Stimulated activated CD4-positive, alpha-beta T cell treated with anti-CD3 and anti-CD28 coated beads, Interleukin-12 subunit alpha, Interleukin-12 subunit beta, amount 100 ng/mL, for 48 hours (primary cell): ENCODE measurements at regions not wholly inside any gene's neighbourhood (a gene's known extent, or its start where the extent isn't known, plus 50 kb on each side); places are given as distances from the start of the nearest gene placed in this dataset.
"Not testable (repeated sequence)": the region's sequence is repeated elsewhere in the genome, so short reads cannot be mapped to it uniquely, and the experiment has no call there.

Experiments
- DNase-seq, 3 donors: peaks; one replicate each; pipeline ENCODE4 v3.0.0-alpha.2; 2020; ENCODE audit warnings: low read depth in 2 of 3, low spot score in 1 of 3

DNA sequence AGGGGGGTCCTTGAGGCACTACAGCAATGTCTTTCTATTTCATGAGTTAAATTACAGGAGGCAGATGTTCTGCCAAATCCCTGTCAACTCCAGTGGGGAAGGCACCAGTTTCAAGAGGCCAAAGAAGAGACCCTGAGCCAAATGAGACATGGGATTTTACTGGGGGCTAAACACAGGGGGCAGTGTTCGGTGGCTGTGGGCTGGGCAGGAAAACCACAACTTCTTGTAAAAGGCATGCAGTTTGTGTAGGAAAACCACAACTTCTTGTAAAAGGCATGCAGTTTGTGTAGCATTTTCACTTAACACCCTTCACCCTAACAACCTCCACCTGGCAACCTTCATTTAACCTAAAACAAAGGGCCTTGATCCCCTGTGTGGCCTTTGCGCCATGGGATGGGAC, 61.0 kb downstream of the POLR2M start:
- DNase-seq = no peak

DNA sequence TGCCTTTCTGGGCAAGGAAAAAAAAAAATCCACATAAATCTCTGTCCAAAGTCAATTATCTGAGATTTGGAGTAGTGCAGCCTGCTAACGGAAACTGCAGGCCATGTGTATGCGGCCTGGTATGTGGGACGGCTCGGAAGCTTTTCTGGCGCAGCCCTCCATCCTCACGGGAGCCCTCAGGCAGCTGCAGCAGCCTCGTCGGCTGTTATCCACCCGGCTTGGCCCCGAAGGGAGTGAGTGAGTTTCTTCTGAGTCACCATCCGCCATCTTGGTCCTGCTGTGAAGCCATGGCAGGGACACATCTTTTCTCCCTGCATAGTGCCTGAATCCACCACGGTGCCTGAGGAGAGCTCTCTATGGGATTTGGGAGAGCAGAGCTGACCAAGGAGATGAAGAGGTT, 62.8 kb downstream of the POLR2M start:
- DNase-seq = no peak

DNA sequence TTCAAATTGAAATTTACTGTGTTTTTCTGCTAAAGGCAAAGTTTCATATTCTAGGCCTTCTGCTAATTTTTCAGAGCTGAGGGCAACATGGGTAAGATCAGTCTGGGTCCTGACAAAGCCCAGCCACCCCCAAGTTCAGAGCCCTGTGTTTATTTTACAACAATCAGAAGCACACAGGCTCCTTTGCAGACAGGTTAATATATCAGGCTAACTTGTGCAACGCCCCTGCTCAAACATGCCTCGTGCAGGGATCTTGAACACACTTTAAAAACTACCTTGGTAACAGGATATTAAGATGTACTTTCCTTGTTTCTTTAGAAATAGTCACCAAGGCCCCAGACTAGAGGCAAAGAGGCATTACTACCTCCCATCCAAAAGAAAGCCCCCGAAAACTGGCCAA, 64.0 kb downstream of the POLR2M start:
- no peak for DNase-seq

DNA sequence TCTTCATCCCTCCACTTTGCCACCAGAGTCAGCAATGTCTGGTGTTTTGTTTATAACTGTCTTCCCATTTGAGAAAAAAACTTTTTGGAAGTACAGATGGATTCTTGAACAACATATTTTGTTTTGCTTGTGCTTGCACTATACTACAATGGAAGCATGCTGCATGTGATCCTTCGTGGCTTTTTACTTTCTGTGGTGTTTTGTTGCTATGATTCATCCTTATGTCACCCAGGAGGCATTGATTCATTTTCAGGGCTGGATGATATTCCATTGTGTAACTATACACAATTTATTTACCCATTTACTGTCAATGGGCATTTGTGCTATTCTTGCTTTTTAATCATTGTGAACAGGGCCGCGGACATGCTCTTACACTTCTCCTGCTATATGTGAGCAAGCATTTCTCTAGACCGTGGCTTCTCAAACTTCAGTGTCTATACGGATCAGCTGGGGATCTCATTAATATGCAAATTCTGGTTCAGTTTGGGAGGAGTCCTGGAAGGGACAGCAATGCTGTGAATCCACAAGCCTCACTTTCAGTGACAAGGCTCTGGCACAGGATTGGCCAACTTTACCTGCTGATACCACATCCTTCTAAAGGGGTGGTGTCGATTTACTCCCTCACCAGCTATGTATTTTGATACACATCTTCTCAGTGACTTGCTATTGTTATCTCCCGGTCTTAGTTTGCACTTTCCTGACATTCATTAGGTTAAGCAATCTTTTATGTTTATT, 65.9 kb downstream of the POLR2M start:
- no peak for DNase-seq

DNA sequence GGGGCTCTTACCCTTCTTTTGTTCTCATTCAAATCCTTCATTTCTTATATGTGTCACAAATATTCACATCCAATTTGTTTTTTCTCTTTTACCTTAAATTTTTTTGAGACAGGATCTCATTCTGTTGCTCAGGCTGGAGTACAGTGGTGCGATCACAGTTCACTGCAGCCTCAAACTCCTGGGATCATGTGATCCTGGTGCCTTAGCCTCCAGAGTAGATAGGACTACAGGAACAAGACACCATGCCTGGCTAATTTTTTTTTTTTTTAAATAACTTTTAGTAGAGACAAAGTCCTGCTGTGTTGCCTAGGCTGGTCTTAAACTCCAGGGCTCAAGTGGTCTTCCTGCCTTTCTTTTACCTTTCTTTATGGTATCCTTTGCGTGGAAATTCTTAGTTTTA, 66.5 kb downstream of the POLR2M start:
- DNase-seq = no peak

DNA sequence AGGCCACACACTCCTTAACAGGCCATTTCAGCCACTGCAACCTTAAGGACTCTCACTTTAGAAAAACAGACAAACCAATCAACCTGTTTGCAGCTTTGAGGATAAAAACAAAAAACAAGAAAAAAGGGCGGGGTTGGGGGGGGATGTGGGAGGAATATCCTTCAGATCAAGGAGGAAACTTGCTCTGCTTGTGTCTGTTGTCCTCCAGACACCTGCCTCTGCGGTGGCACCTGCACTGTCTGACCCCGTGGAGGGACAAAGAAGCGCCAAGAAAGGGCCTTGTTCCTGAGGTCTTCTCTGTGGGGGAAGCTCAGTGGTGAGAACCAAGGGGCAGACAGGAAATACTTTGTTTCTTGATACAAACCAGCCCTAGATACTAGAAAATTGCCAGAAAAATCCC, 70.5 kb downstream of the POLR2M start:
- DNase-seq = no peak

DNA sequence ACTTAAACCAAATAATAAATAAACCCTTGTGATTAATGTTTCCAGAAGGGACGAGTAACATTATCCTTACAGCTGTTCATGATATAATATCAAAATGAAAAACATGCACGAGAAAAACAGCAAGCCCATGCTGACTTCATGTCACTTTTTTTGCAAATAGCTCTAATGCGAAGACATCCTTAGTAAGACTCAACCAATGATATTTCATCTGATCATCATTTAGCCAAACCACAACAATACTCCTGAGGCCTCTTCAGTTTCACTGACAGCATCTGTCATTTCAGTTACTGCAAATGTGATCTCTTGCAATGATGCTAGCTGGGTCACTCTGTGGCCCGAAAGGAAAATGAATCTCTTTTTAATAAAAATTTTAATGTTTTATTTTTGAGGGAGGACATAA, 74.0 kb downstream of the POLR2M start:
- DNase-seq = no peak

DNA sequence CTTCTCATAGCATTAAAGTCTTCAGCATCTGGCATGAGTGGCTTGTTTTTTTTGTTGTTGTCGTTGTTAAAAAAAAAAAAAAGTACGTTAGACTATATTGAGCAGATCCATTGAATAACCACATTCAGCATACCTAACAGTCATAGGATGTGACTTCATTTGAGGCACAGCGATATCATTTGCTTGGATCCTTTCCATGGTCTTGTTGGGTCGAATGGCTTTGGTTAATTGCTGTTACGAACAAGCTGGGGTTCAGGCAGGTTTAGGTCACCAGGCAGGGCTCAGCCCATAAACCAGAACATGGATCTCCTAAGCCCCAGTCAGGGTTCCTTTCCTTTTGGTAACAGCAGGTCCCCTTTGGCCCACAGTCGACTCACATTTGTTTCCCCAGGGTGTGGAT, 76.2 kb downstream of the POLR2M start:
- DNase-seq = no peak

DNA sequence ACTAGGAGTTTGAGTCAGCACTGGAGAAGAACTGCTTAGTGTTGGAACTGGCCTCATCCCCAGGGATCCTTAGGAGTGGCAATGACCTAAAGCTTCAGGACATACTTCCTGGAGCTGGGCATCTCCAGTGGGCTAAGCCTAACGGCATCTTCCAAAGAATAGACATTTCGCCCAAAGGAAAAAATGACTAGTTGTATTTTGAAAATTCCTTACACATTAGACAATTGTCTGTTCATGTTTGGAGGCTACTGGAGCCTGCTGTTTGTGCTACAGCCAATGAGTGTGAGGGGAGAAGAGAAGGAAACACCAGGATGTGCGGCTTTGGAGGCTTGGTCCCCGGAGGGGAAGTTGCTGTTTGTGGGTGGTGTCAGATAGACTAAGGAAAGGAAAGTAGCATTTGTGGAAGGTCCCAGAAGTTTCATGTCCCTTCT, 77.6 kb downstream of the POLR2M start:
- DNase-seq = no peak

DNA sequence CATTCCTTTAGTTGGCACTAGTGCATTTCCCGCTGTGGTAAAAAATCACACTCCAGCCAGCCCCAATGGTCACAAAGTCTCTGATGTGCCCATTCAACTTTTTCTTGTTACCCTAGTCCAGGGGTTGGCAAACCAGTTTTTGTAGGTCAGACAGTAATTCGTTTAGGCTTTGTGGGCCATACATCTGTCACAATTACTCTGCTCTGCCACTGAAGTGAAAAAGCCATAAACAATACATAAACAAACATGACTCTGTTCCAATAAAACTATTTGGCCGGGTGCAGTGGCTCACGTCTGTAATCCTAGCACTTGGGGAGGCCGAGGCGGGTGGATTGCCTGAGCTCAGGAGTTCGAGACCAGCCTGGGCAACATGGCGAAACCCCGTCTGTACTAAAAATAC, 78.5 kb downstream of the POLR2M start:
- DNase-seq = no peak

DNA sequence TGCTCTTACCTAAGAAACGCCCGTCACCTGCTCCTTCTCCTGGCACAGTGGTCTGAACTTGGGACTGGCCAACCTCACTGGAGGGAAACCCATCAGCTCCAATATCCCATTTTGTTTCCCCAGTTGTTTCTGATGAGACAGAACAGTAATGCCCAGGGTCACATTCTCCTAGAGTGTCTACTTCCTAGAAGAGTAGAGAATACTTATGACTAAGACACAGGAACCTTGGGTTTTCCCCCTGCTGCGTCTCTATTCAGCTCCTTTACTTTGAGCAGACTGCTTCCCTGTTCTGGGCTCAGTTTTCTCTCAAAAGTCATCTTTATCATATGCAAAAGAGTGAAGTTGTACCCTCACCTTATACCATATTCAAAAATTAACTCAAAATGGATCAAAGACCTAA, 79.4 kb downstream of the POLR2M start:
- no peak for DNase-seq

DNA sequence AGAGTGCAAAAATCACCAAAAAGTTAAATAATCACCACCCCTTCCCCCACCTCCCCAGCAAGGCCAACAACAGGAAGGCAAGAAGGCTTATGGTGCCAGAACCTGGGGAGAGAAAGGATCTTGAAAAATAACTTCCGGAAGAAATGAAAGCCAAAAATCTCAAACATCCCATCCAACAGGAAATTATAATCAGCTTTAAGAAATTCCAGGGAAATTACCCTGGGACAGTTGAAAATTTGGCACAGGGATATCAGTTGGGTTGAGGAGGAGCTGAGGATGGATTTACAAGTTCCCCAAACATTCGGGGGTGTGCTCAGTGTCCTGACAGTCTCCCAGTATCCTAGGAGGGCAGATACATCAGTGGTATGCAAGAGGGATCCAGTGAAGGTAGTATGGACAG, 82.7 kb downstream of the POLR2M start:
- DNase-seq = no peak

DNA sequence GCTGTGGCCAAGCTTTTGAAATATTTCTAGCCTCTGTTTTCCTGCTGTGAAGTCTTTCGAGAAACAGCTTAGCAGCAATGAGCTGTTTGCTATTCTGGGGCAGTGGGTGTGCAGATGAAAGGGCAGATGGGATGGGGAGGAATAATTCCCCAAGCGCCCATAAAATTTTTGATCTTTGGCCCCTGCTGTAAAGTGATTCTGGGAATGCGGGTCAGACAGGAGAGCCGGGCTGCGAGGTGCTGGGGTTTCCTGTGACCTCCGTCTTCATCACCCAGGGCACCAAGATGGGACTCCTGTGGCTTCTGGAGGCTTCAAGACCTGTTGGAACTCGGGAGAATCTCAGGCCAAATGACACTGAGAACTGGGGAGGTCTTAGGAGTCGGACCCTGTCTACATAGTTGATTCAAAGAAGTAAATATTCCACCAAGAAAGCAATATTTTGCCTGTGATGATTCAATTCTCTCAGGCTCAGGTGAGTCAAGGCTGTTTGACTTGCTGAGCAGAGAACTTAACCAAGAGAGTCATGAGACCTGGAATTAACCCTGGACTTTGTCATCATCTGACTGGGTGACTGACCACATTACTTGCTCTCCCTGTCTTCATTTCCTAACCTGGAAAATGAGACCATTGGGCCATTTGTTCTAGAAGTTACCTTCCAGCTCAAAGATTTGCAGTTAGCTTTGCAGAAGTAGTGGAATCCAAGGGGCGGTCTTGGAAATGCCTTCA, 86.4 kb downstream of the POLR2M start:
- DNase-seq = no peak

DNA sequence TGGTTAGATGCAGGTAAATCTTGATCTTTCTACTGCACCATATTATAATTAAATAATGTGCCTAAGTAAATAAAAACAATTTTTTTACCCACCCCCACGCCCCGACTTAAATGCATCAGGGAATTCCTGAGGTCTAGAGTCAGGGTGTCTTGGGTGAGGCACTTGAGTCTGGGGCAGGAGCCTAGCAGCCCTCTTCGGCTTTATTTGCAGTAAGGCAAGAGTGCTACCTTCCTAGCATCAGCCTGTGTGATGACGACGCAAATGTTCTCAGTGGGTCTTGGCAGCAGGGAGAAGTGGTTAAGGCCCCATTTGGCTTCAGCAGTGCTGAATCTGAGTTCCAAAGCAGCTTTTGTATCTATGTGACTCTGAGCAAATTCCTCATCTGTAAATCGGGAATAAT, 88.7 kb downstream of the POLR2M start:
- DNase-seq = no peak

DNA sequence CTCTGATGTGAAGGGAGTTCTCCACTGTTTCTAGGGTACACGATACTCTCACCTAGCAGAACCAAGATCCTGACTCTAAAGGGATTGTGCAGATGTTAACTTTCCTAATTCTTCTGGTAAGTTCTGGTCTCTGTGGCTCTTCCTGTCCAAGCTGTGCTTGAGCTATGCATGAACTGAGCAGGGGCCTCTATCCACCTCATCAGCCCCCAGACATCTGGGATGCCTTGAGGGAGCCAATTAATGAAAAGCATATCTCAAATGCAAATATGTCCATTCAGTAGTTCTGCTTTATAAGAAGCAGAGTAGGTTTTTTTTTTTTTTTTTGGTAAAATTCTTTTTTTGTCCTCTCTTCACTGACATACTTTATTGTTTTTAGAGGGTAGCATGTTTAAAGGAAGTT, 89.6 kb downstream of the POLR2M start:
- DNase-seq = no peak

DNA sequence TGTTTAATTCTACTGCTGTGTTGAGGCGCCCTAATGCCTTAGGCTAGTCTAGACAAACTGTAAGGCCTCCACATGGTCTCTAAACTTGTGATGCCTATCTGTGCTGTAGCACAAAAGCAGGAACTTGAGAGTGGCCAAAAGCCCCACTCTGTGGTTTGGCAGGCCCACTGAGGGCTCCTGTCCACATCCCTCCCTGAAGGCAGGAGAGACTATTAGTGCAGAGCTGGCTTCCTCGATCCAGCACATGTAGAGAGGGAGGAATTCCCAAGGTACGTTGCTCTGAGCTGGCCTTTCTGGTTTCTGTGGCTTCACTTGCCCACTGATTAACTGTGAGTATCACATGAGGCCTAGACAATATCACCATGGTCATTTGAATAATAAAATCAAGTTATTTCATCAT, 90.6 kb downstream of the POLR2M start:
- DNase-seq = no peak

DNA sequence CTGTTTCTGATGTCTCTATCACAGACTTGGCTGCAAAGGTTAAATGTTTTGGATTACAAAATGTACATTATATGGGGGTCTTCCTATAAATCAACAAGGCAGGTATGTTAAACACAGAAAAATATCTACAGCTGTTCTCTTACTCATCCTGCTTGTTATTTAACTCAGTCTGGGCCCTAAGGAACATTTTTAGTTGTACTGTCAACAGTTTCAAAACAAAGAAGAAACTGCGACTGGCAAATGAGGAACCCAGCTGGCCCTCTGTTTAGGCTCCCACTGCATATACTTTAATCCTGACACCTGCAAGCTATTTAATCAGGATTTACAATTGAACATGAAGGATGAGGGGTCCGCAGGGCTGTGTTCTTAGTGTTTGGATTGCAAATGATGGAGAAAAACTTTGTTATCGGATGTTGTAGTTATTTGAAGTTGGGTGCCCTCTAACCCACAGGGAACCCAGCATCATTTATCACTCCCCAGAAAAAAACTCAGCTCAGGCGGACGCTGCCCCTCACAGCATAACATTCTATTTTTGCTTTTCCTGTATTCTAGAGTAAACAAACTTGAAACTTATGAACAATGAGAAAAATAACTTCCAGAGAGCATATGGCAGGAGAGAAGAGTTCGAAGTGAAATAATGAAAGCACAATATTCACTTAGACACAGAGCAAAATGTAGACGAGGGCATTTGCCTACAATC, 91.2 kb downstream of the POLR2M start:
- no peak for DNase-seq

DNA sequence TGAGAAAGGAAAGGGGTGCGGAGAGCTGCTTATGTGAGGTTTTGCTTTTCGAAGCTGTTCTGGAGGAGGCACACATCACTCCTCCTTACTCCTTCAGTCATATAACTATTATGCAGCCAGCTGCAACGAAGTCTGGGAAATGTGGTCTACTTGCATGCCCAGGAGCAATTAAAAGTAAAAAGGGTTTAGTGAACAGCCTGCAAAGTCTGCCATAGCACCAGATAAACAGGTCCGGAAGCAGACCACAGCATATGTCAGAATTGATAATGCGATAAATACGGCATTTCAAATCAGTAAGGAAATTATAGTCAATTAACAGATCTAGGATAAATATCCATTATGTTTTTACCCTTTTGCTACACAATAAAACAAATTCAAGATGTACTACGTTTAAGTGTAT, 99.5 kb downstream of the POLR2M start:
- no peak for DNase-seq

DNA sequence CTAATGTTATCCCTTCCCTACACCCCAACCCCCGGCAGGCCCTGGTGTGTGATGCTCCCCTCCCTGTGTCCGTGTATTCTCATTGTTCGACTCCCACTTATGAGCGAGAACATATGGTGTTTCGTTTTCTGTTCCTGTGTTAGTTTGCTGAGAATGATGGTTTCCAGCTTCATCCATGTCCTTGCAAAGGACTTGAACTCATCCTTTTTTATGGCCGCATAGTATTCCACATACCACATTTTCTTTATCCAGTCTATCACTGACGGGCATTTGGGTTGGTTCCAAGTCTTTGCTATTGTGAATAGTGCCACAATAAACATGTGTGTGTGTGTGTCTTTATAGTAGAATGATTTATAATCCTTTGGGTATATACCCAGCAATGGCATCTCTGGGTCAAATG, 102.8 kb downstream of the POLR2M start:
- DNase-seq = not testable (repeated sequence)

DNA sequence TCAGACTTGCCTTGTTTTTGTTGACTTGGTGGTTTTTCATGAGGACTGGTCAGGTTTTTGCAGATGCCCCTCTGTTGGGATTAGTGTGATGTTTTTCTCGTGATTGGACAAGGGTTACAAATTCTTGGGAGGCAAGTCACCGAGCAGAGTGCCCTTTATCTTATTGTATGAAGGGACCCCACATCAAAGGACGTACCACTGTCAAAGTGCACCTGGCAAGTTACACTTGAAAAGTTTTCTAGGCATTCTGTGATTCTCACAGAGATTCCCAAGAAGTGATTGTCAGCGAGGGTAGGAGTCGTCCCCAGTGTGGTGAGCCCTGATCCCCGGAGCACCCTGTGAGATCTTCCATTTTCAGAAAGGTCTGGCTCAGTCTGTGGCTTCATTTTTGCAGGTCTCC, 110.1 kb downstream of the POLR2M start:
- no peak for DNase-seq

DNA sequence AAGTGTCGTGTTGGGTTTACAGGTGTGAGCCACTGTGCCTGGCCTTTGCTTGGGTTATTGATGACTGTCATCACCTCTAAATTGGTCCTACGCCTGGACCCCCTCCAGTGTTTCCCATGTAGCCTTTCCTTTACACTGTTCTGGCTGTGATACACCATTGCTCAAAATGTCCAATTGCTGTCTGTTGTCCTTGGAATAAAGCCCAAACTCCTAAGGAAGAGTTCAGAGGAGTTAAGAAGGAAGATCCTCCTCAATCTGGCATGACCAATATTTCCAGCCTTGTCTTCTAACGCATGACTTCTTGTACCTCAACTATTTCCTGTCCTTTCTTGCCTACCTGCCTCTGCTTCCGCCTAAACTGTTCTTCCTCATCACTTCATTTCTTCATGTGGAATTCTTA, 113.1 kb downstream of the POLR2M start:
- no peak for DNase-seq

DNA sequence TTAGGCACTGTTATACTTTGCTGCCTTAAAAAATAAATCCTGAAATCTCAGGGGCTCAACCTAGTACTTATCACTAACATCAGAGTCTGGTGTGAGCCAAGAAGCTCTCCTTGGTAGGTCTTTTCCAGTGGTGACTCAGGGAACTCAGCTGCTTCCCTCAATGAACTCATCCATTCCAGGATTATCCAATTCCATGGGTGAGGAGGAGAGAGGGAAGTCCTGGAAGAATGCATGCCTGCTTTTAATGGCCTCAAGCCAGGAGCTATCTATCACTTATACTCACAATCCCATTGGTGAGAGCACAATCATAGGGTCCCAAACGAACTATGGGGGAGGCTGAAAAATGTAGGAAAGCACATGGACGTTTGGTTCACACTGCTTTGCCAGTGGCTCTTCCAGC, 113.6 kb downstream of the POLR2M start:
- DNase-seq = no peak
